Vagina (tissue), 2 donors: ENCODE measurements at regions not wholly inside any gene's neighbourhood (a gene's known extent, or its start where the extent isn't known, plus 50 kb on each side); places are given as distances from the start of the nearest gene placed in this dataset.

Experiments
- DNase-seq, 2 donors: peaks; one replicate each; pipeline ENCODE4 v3.0.0-alpha.2; 2017; ENCODE audit errors: extremely low spot score in 2 of 2
- H3K27ac ChIP-seq: fragments of 200-600 bp; sonication (generic); one replicate; pipeline ENCODE4 v1.5.1; 2019
- H3K27me3 ChIP-seq: fragments of 200-600 bp; sonication (generic); one replicate; pipeline ENCODE4 v1.5.1; 2019
- H3K36me3 ChIP-seq, 2 donors: fragments of 200-600 bp; sonication (generic); one replicate each; pipeline ENCODE4 v1.5.1; 2017 to 2019
- H3K4me1 ChIP-seq: fragments of 200-600 bp; sonication (generic); one replicate; pipeline ENCODE4 v1.5.1; 2019
- H3K4me3 ChIP-seq, 2 donors: fragments of 200-600 bp; sonication (generic); 1 replicate in 1 of 2; 2 replicates in 1 of 2; pipeline ENCODE4 v1.5.1; 2016 to 2019
- H3K9me3 ChIP-seq: fragments of 200-600 bp; sonication (generic); one replicate; pipeline ENCODE4 v1.5.1; 2019
- CTCF ChIP-seq, 3 experiments: fragments of 450-650 bp in 2 of 3; fragments of 200-600 bp in 1 of 3; sonication (generic) in 1 of 3; IDR thresholded peaks; one replicate each; pipeline ENCODE4 v1.5.1; 2017 to 2019; ENCODE audit warnings: antibody characterized with exemption in 3 of 3, mild to moderate bottlenecking in 2 of 3, moderate library complexity in 2 of 3
- POLR2A ChIP-seq, 2 donors: fragments of 450-650 bp; IDR thresholded peaks; one replicate each; pipeline ENCODE4 v1.6.1; 2017; ENCODE audit warnings: antibody characterized with exemption in 2 of 2, mild to moderate bottlenecking in 2 of 2, moderate library complexity in 2 of 2
- POLR2AphosphoS5 ChIP-seq, 2 donors: sonication (generic); formaldehyde crosslinking; IDR thresholded peaks; one replicate each; pipeline ENCODE4 v1.9.0; 2017; ENCODE audit warnings: antibody characterized with exemption in 2 of 2, mild to moderate bottlenecking in 2 of 2, low read depth in 1 of 2; ENCODE audit not compliant: insufficient read depth in 1 of 2
- intact Hi-C: fragments of 100-400 bp; cut with DNase I; formaldehyde crosslinking; loops from one replicate; pipeline ENCODE4 v1.15.1; 2023

GRCh38 chr6:23409531-23409930 lies 716.5 kb upstream of the NRSN1 start:
- Histone ChIP-seq H3K27me3 (no peaks in the 10 kb centered on the region), H3K4me3 (no peak overlapping the region), H3K4me1 (peaks cover 5% of the 10 kb centered on the region), H3K9me3 (no peaks in the 10 kb centered on the region), H3K27ac (no peak overlapping the region), H3K36me3 (no peaks in the 10 kb centered on the region)
- DNase-seq = no peak
- intact Hi-C loops = no loop called here
- TF ChIP-seq POLR2AphosphoS5 (IDR thresholded peaks at IDR 0.05; ENCODE audit: insufficient read depth in 1 of 2, low read depth in 1 of 2) (no peak), POLR2A (IDR thresholded peaks at IDR 0.05) (no peak), CTCF (IDR thresholded peaks at IDR 0.05) (no peak)

- no peak overlapping the region for H3K4me3 ChIP-seq
- no peaks in the 10 kb centered on the region for H3K9me3 ChIP-seq
- H3K27me3 ChIP-seq = no peaks in the 10 kb centered on the region
- no peak for TF ChIP-seq POLR2A (IDR thresholded peaks at IDR 0.05)
- no peak for TF ChIP-seq CTCF (IDR thresholded peaks at IDR 0.05)
- peaks cover 7% of the 10 kb centered on the region for H3K4me1 ChIP-seq
- no peak for DNase-seq
- H3K27ac ChIP-seq = no peak overlapping the region
- intact Hi-C loops = no loop called here
- no peaks in the 10 kb centered on the region for H3K36me3 ChIP-seq
These were observed 715.6 kb upstream of the NRSN1 start for GRCh38 chr6:23410439-23410838.

GRCh38 chr6:23412770-23413169 lies 713.2 kb upstream of the NRSN1 start:
- H3K36me3 ChIP-seq = no peaks in the 10 kb centered on the region
- peaks cover 7% of the 10 kb centered on the region for H3K4me1 ChIP-seq
- no peak overlapping the region for H3K27ac ChIP-seq
- H3K9me3 ChIP-seq = no peaks in the 10 kb centered on the region
- intact Hi-C loops = no loop called here
- TF ChIP-seq CTCF (IDR thresholded peaks at IDR 0.05) (no peak), POLR2AphosphoS5 (IDR thresholded peaks at IDR 0.05; ENCODE audit: insufficient read depth in 1 of 2, low read depth in 1 of 2) (no peak), POLR2A (IDR thresholded peaks at IDR 0.05) (no peak)
- DNase-seq = no peak
- H3K4me3 ChIP-seq = no peak overlapping the region
- no peaks in the 10 kb centered on the region for H3K27me3 ChIP-seq

- intact Hi-C loops = no loop called here
- no peaks in the 10 kb centered on the region for H3K36me3 ChIP-seq
- H3K4me3 ChIP-seq = no peak overlapping the region
- no peaks in the 10 kb centered on the region for H3K27me3 ChIP-seq
- DNase-seq = no peak
- no peak overlapping the region for H3K27ac ChIP-seq
- TF ChIP-seq POLR2AphosphoS5 (IDR thresholded peaks at IDR 0.05; ENCODE audit: insufficient read depth in 1 of 2, low read depth in 1 of 2) = no peak
- TF ChIP-seq POLR2A (IDR thresholded peaks at IDR 0.05) = no peak
- no peak for TF ChIP-seq CTCF (IDR thresholded peaks at IDR 0.05)
- no peaks in the 10 kb centered on the region for H3K9me3 ChIP-seq
- H3K4me1 ChIP-seq = peaks cover 7% of the 10 kb centered on the region
These were observed 712.5 kb upstream of the NRSN1 start for GRCh38 chr6:23413327-23414050.

- Histone ChIP-seq H3K27ac (no peak overlapping the region), H3K36me3 (no peaks in the 10 kb centered on the region), H3K4me1 (peaks cover 7% of the 10 kb centered on the region), H3K4me3 (no peak overlapping the region), H3K9me3 (no peaks in the 10 kb centered on the region), H3K27me3 (no peaks in the 10 kb centered on the region)
- TF ChIP-seq POLR2AphosphoS5 (IDR thresholded peaks at IDR 0.05; ENCODE audit: insufficient read depth in 1 of 2, low read depth in 1 of 2) = no peak
- peak in 1 of 3 experiments; percentile 12 for TF ChIP-seq CTCF (IDR thresholded peaks at IDR 0.05)
- no peak for TF ChIP-seq POLR2A (IDR thresholded peaks at IDR 0.05)
- no peak for DNase-seq
- intact Hi-C loops = no loop called here
These were observed 712.0 kb upstream of the NRSN1 start for GRCh38 chr6:23414051-23414445.
